CD14-positive monocyte (primary cell): ENCODE measurements at regions not wholly inside any gene's neighbourhood (a gene's known extent, or its start where the extent isn't known, plus 50 kb on each side); places are given as distances from the start of the nearest gene placed in this dataset.
"Not testable (repeated sequence)": the region's sequence is repeated elsewhere in the genome, so short reads cannot be mapped to it uniquely, and the experiment has no call there.

Experiments used
- DNase-seq, 3 donors: peaks; one replicate each; pipeline ENCODE4 v3.0.0-alpha.2; 2011 to 2022
- H2AFZ ChIP-seq: 2 replicates; pipeline ENCODE4 v1.6.0; 2012; ENCODE audit warnings: mild to moderate bottlenecking, low read depth, low read length, inconsistent platforms; ENCODE audit not compliant: insufficient read depth, poor library complexity, severe bottlenecking
- H3K27ac ChIP-seq, 2 donors: 1 replicate in 1 of 2; 2 replicates in 1 of 2; pipeline ENCODE4 v1.5.1; 2012 to 2013; ENCODE audit warnings: low read length in 2 of 2, control low read depth in 1 of 2, inconsistent platforms in 1 of 2, low read depth in 1 of 2, mild to moderate bottlenecking in 1 of 2
- H3K27me3 ChIP-seq, 2 donors: one replicate each; pipeline versions ENCODE4 v1.6.0 to v1.6.1; 2011 to 2013; ENCODE audit warnings: low read length in 2 of 2; ENCODE audit not compliant: control insufficient read depth in 2 of 2, insufficient read depth in 2 of 2
- H3K36me3 ChIP-seq, 2 donors: replicated peaks in 1 of 2; 1 replicate in 1 of 2; 2 replicates in 1 of 2; pipeline versions ENCODE4 v1.5.1 to v1.6.1; 2012 to 2013; ENCODE audit warnings: low read length in 2 of 2, control low read depth in 1 of 2, inconsistent platforms in 1 of 2, mild to moderate bottlenecking in 1 of 2; ENCODE audit not compliant: insufficient read depth in 2 of 2, control insufficient read depth in 1 of 2
- H3K4me1 ChIP-seq, 2 donors: 1 replicate in 1 of 2; 2 replicates in 1 of 2; pipeline versions ENCODE4 v1.5.1 to v1.6.1; 2012 to 2013; ENCODE audit warnings: low read length in 2 of 2, control low read depth in 1 of 2, inconsistent platforms in 1 of 2, mild to moderate bottlenecking in 1 of 2, moderate library complexity in 1 of 2; ENCODE audit not compliant: insufficient read depth in 2 of 2, control insufficient read depth in 1 of 2
- H3K4me2 ChIP-seq: replicated peaks from 2 replicates; pipeline ENCODE3; 2012; ENCODE audit warnings: low read length, moderate library complexity, mild to moderate bottlenecking; ENCODE audit not compliant: poor library complexity, severe bottlenecking; ENCODE audit errors: extremely low read depth
- H3K4me3 ChIP-seq, 3 experiments: fragments of 200-600 bp in 1 of 3; sonication (generic) in 1 of 3; replicated peaks in 1 of 3; 1 replicate in 2 of 3; 2 replicates in 1 of 3; pipeline ENCODE4 v1.5.1; 2011 to 2013; ENCODE audit warnings: low read length in 3 of 3, mild to moderate bottlenecking in 3 of 3, control low read depth in 2 of 3, low read depth in 2 of 3, inconsistent platforms in 1 of 3, moderate library complexity in 1 of 3
- H3K79me2 ChIP-seq: 2 replicates; pipeline ENCODE4 v1.6.0; 2012; ENCODE audit warnings: mild to moderate bottlenecking, control low read depth, inconsistent platforms, low read length, moderate library complexity; ENCODE audit not compliant: insufficient read depth
- H3K9ac ChIP-seq: 2 replicates; pipeline ENCODE4 v1.6.0; 2017; ENCODE audit warnings: low read length, mild to moderate bottlenecking; ENCODE audit not compliant: insufficient read depth, poor library complexity, severe bottlenecking
- H3K9me3 ChIP-seq, 2 donors: replicated peaks in 1 of 2; 1 replicate in 1 of 2; 2 replicates in 1 of 2; pipeline versions ENCODE4 v1.5.1 to v1.6.1; 2012 to 2013; ENCODE audit warnings: low read length in 2 of 2, control low read depth in 1 of 2; ENCODE audit not compliant: control insufficient read depth in 1 of 2, insufficient read depth in 1 of 2
- H4K20me1 ChIP-seq: 2 replicates; pipeline ENCODE4 v1.6.0; 2012; ENCODE audit warnings: mild to moderate bottlenecking, low read length, control low read depth, moderate library complexity; ENCODE audit not compliant: insufficient read depth
- H3K27ac Mint-ChIP-seq, 7 donors: one replicate each; pipeline ENCODE4 v1.8.0; 2020; ENCODE audit warnings: mild to moderate bottlenecking in 7 of 7, mixed read lengths in 7 of 7, moderate library complexity in 6 of 7, inconsistent platforms in 2 of 7
- H3K27me3 Mint-ChIP-seq, 3 donors: one replicate each; pipeline ENCODE4 v1.8.0; 2021 to 2022; ENCODE audit warnings: low read depth in 3 of 3, mild to moderate bottlenecking in 3 of 3, mixed read lengths in 3 of 3, moderate library complexity in 3 of 3, inconsistent platforms in 1 of 3
- H3K36me3 Mint-ChIP-seq, 2 donors: one replicate each; pipeline ENCODE4 v1.8.0; 2020; ENCODE audit warnings: mixed read lengths in 2 of 2, inconsistent platforms in 1 of 2, mild to moderate bottlenecking in 1 of 2
- H3K4me1 Mint-ChIP-seq: one replicate; pipeline ENCODE4 v1.8.0; 2020; ENCODE audit warnings: mild to moderate bottlenecking, mixed read lengths
- H3K4me3 Mint-ChIP-seq, 2 donors: one replicate each; pipeline ENCODE4 v1.8.0; 2020; ENCODE audit warnings: mild to moderate bottlenecking in 2 of 2, mixed read lengths in 2 of 2, moderate library complexity in 1 of 2
- H3K9me3 Mint-ChIP-seq, 7 donors: one replicate each; pipeline ENCODE4 v1.8.0; 2020 to 2022; ENCODE audit warnings: mixed read lengths in 7 of 7, mild to moderate bottlenecking in 6 of 7, moderate library complexity in 6 of 7, inconsistent platforms in 2 of 7
- WGBS: methylation state at CpG from one replicate; pipeline ENCODE4 v1.1.5; 2013; ENCODE audit warnings: missing lambda C conversion rate; ENCODE audit not compliant: insufficient coverage; 5-methylcytosine and 5-hydroxymethylcytosine counted together
- intact Hi-C, 2 donors: fragments of 100-400 bp; cut with micrococcal nuclease; formaldehyde crosslinking; loops; one replicate each; pipeline versions ENCODE4 v1.15.0 to v1.15.1; 2023
- TF ChIP-seq, protein P1 (sequence below): fragments of 200-600 bp; IDR thresholded peaks from one replicate; pipeline ENCODE4 v1.8.0; 2022; ENCODE audit warnings: antibody characterized with exemption, mild to moderate bottlenecking

DNA sequence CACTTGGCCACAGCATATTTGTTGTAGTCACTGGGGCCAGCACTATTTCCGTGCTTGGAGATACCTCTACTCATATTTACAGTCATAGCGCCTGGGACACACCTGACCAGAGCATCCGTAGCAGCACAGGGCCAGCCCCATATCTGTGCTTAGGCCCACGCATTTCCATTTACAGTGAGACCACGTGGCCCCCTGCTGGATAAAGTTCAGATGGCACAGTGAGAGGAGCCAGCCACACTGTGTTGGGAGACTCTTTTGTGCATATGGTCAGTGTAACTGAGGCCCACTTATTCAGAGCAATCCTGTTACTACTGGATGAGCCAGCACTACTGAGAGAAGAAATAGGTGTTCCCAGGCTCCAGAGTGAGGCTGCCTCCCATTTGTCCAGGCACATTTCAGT lies 455.3 kb downstream of the REEP3 start:
- Mint-ChIP-seq H3K27me3 (peaks cover 2 to 6% (median 4%) of the 10 kb centered on the region in 3 donors), H3K9me3 (peaks cover 0 to 7% (median 0%) of the 10 kb centered on the region in 7 donors), H3K36me3 (no peaks in the 10 kb centered on the region), H3K4me3 (no peak overlapping the region), H3K27ac (no peak overlapping the region), H3K4me1 (peaks cover 6% of the 10 kb centered on the region)
- intact Hi-C loops = no loop called here
- Histone ChIP-seq H2AFZ (no peak overlapping the region), H3K4me3 (no peak overlapping the region), H3K9ac (no peak overlapping the region), H3K27me3 (no peaks in the 10 kb centered on the region), H3K36me3 (no peaks in the 10 kb centered on the region), H3K4me2 (no peak overlapping the region), H3K27ac (no peak overlapping the region), H3K4me1 (no peaks in the 10 kb centered on the region), H3K9me3 (no peaks in the 10 kb centered on the region), H3K79me2 (no peaks in the 10 kb centered on the region), H4K20me1 (no peaks in the 10 kb centered on the region)
- DNase-seq = no peak
- WGBS = 56% methylated on average over 3 of the region's 5 CpGs
- TF ChIP-seq, protein P1, sequence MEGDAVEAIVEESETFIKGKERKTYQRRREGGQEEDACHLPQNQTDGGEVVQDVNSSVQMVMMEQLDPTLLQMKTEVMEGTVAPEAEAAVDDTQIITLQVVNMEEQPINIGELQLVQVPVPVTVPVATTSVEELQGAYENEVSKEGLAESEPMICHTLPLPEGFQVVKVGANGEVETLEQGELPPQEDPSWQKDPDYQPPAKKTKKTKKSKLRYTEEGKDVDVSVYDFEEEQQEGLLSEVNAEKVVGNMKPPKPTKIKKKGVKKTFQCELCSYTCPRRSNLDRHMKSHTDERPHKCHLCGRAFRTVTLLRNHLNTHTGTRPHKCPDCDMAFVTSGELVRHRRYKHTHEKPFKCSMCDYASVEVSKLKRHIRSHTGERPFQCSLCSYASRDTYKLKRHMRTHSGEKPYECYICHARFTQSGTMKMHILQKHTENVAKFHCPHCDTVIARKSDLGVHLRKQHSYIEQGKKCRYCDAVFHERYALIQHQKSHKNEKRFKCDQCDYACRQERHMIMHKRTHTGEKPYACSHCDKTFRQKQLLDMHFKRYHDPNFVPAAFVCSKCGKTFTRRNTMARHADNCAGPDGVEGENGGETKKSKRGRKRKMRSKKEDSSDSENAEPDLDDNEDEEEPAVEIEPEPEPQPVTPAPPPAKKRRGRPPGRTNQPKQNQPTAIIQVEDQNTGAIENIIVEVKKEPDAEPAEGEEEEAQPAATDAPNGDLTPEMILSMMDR = peak; percentile 45

DNA sequence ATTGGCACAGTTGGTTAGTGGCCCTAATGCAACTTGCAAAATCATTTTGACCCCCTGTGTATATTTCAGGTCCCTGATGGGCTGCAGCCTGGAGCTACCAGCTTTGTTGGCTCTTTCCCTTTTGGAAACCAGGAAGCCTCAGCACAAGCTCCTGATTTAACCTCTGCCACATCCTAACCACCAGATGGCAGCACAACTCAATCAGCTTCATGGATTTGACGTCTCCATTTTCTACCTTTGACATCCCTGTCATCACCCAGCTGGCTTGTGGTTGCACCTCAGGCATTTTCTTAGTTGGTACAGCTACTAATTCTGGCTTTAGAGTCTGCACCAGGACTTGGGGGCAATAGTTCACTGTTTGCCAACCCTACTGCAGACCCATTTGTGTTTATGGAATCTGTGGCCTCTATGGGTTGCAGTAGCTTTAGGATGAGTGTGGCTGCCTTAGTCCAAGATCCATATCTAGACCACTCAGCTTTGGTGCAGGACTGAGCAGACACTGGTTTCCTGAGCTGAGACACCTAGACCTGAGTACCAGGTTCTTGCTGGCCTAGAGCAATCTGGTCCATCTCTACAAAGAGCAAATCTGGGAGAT lies 456.2 kb downstream of the REEP3 start:
- no peaks in the 10 kb centered on the region for H3K36me3 ChIP-seq
- Mint-ChIP-seq H3K9me3 (peaks cover 0 to 9% (median 2%) of the 10 kb centered on the region in 7 donors), H3K4me1 (peaks cover 6% of the 10 kb centered on the region), H3K36me3 (no peaks in the 10 kb centered on the region), H3K27me3 (peaks cover 2 to 6% (median 4%) of the 10 kb centered on the region in 3 donors), H3K27ac (no peak overlapping the region), H3K4me3 (no peak overlapping the region)
- peak overlapping the region; percentile 40 for H2AFZ ChIP-seq
- 0% methylated on average over 1 of the region's 1 CpG for WGBS
- peak in 2 of 3 donors; percentile 1 to 24 for DNase-seq
- TF ChIP-seq, protein P1 = peak; percentile 31
- intact Hi-C loops = no loop called here
- H3K4me2 ChIP-seq = no peak overlapping the region
- no peaks in the 10 kb centered on the region for H3K79me2 ChIP-seq
- H3K9me3 ChIP-seq = no peaks in the 10 kb centered on the region
- no peak overlapping the region for H3K4me3 ChIP-seq
- H3K4me1 ChIP-seq = no peaks in the 10 kb centered on the region
- no peak overlapping the region for H3K9ac ChIP-seq
- H3K27ac ChIP-seq = no peak overlapping the region
- no peaks in the 10 kb centered on the region for H4K20me1 ChIP-seq
- no peaks in the 10 kb centered on the region for H3K27me3 ChIP-seq

DNA sequence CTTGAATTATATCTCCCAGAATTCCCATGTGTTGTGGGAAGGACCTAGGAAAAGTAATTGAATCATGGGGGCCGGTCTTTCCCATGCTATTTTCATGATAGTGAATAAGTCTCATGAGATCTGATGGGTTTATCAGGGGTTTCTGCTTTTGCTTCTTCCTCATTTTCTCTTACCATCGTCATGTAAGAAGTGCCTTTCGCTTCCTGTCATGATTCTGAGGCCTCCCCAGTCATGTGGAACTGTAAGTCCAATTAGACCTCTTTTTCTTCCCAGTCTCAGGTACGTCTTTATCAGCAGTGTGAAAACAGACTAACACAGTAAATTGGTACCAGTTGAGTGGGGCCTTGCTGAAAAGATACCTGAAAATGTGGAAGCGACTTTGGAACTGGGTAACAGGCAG lies 459.7 kb downstream of the REEP3 start:
- H3K4me1 ChIP-seq, intact Hi-C loops, H3K27me3 Mint-ChIP-seq, H3K4me3 ChIP-seq, H3K9ac ChIP-seq, H3K4me3 Mint-ChIP-seq, H4K20me1 ChIP-seq, H3K9me3 ChIP-seq, H2AFZ ChIP-seq, H3K79me2 ChIP-seq, H3K27ac ChIP-seq, H3K27me3 ChIP-seq, H3K27ac Mint-ChIP-seq, H3K36me3 Mint-ChIP-seq, H3K4me1 Mint-ChIP-seq, DNase-seq, H3K4me2 ChIP-seq, H3K36me3 ChIP-seq: not testable (repeated sequence)
- WGBS = 57% methylated on average over 1 of the region's 5 CpGs
- H3K9me3 Mint-ChIP-seq = peaks cover 0 to 12% (median 5%) of the 10 kb centered on the region in 7 donors
